Large intestine (tissue), 3 donors: ENCODE measurements at regions not wholly inside any gene's neighbourhood (a gene's known extent, or its start where the extent isn't known, plus 50 kb on each side); places are given as distances from the start of the nearest gene placed in this dataset.

ENCODE experiments used
- DNase-seq, 2 donors: peaks; one replicate each; pipeline versions ENCODE4 v3.0.0 to v3.0.0-alpha.2; 2013
- H3K27ac ChIP-seq: one replicate; pipeline ENCODE4 v1.5.1; 2013; ENCODE audit warnings: low read length
- H3K27me3 ChIP-seq: 2 replicates; pipeline ENCODE4 v1.6.1; 2013; ENCODE audit warnings: low read length; ENCODE audit not compliant: control insufficient read depth, insufficient read depth
- H3K36me3 ChIP-seq: 2 replicates; pipeline ENCODE4 v1.6.1; 2013; ENCODE audit warnings: low read length; ENCODE audit not compliant: control insufficient read depth, insufficient read depth
- H3K4me1 ChIP-seq: one replicate; pipeline ENCODE4 v1.6.1; 2013; ENCODE audit warnings: low read length; ENCODE audit not compliant: control insufficient read depth, insufficient read depth
- H3K4me3 ChIP-seq: one replicate; pipeline ENCODE4 v1.5.1; 2013; ENCODE audit warnings: low read length
- H3K9me3 ChIP-seq: one replicate; pipeline ENCODE4 v1.6.1; 2013; ENCODE audit warnings: mild to moderate bottlenecking, low read depth, low read length, moderate library complexity; ENCODE audit not compliant: control insufficient read depth
- WGBS: methylation state at CpG from one replicate; pipeline ENCODE4 v1.1.5; 2013; ENCODE audit warnings: low lambda C conversion rate; ENCODE audit not compliant: insufficient coverage; 5-methylcytosine and 5-hydroxymethylcytosine counted together

DNA sequence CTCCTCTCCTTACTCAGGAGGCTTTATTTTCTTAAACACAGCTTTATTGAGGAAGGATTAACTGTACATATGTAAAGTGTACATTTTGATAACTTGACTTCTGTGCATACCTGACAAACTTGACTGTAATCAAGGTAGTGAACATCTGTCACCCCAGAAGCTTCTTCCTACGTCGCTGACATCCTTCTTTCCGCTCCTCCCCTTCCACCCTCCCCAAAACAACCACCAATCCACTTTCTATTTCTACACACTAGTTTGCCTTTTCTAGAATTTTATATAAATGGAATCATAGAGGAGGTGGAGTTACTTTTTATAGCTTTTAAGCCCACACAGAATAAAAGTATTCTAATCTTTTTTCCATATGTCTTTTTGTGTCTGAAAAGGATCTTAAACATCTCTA lies 225.2 kb upstream of the RBFOX1 start:
- no peak for DNase-seq
- Histone ChIP-seq H3K27ac (no peak overlapping the region), H3K36me3 (no peaks in the 10 kb centered on the region), H3K27me3 (no peaks in the 10 kb centered on the region), H3K4me3 (no peak overlapping the region), H3K9me3 (no peaks in the 10 kb centered on the region), H3K4me1 (no peaks in the 10 kb centered on the region)
- no CpG with 5 or more reads among the region's 3 CpGs for WGBS

- no peak for DNase-seq
- no peak overlapping the region for H3K4me3 ChIP-seq
- 69% methylated on average over 2 of the region's 3 CpGs for WGBS
- no peaks in the 10 kb centered on the region for H3K9me3 ChIP-seq
- no peak overlapping the region for H3K27ac ChIP-seq
- no peaks in the 10 kb centered on the region for H3K36me3 ChIP-seq
- H3K4me1 ChIP-seq = no peaks in the 10 kb centered on the region
- no peaks in the 10 kb centered on the region for H3K27me3 ChIP-seq
These were observed 229.6 kb upstream of the RBFOX1 start for GRCh38 chr16:7103056-7103455.

DNA sequence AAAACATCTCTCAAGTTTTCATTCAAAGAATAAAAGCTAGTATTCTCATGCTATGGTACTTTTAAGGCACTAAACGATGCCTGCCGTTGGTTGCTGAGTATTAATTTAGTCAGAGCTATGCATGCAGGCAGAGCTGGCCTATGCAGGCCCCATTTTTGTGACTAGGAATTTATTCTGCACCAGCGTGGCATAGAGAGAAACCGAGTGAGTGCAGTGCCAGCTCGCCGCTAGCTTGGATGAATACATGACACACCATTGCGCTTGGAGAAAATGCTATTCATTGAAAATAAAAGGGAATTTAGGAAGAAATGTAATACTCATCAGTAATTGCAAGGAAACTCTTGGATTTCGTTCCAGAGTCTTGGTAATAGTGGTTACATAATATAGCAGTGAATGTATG lies 231.6 kb upstream of the RBFOX1 start:
- DNase-seq = no peak
- no peak overlapping the region for H3K4me3 ChIP-seq
- no peaks in the 10 kb centered on the region for H3K4me1 ChIP-seq
- no peaks in the 10 kb centered on the region for H3K9me3 ChIP-seq
- no peaks in the 10 kb centered on the region for H3K36me3 ChIP-seq
- no peaks in the 10 kb centered on the region for H3K27me3 ChIP-seq
- WGBS = 89% methylated on average over 5 of the region's 8 CpGs
- no peak overlapping the region for H3K27ac ChIP-seq

DNA sequence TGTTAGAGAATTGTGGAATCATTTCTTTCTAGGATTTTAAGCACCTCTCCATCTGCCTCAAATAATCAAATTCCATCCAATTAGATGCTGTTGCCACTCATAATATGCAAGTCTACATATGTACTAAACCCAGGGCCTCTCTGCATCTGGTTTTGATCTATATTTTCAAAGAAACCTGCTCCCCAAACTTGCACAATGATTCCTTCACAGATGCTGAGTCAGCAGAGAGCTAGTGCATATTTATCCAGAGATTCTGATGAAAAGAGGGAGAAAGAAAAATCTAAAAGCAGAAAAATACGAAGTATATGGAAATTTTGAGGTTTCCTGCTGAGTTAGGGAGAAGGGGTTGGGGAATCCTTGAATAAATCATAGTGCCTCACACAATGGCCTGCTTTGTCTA lies 235.1 kb upstream of the RBFOX1 start:
- Histone ChIP-seq H3K4me3 (no peak overlapping the region), H3K27ac (no peak overlapping the region), H3K9me3 (no peaks in the 10 kb centered on the region), H3K36me3 (no peaks in the 10 kb centered on the region), H3K4me1 (no peaks in the 10 kb centered on the region), H3K27me3 (no peaks in the 10 kb centered on the region)
- no peak for DNase-seq
- WGBS = 46% methylated on average over 1 of the region's 1 CpG

GRCh38 chr16:7093511-7093910 lies 239.1 kb upstream of the RBFOX1 start:
- Histone ChIP-seq H3K4me3 (no peak overlapping the region), H3K36me3 (no peaks in the 10 kb centered on the region), H3K27ac (no peak overlapping the region), H3K9me3 (no peaks in the 10 kb centered on the region), H3K27me3 (peaks cover 3% of the 10 kb centered on the region), H3K4me1 (no peaks in the 10 kb centered on the region)
- no peak for DNase-seq
- WGBS = 89% methylated on average over 3 of the region's 4 CpGs

DNA sequence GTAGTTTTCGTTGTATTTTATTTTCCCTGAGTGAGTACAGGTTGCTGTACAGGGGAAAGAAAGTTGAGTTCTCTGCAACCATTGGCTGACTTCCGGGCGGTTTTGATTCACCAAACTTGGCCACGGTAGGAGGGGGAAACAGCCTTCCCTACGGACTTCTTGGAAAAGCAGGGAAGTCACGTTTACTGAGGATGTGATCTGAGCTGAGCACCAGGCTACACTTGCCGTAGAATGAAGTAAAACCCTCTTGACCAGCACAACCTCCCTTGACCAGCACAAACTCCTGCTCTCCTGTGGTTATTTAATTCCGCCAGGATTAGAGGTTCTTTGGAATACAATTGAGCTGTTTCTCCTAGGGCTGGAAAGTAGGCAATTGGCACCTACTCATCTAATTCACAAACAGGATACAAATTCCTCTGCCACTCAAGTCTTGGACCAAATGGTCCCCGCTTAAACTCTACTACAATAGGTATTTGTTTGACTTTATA lies 242.0 kb upstream of the RBFOX1 start:
- Histone ChIP-seq H3K4me3 (no peak overlapping the region), H3K4me1 (no peaks in the 10 kb centered on the region), H3K9me3 (no peaks in the 10 kb centered on the region), H3K36me3 (no peaks in the 10 kb centered on the region), H3K27me3 (peaks cover 6% of the 10 kb centered on the region), H3K27ac (no peak overlapping the region)
- no peak for DNase-seq
- 63% methylated on average over 2 of the region's 9 CpGs for WGBS

DNA sequence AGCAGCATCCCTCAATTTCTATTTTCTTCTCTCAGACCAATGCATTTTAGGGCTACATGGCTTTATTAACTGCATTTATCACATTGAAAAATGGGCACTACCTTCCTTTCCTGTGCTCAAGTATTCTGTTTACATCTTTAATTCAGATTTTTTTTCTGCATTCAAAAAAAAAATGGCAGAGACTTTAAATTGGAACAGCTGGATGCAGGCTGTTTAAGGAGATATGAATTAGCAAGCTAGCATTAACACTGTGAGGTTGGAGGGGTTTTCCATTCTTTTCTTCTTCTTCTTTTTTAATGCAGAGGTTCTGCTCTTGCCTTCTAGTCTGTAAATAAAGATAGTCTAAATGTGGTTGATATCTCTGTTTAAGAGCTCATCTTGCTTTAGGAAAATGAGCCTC lies 242.9 kb upstream of the RBFOX1 start:
- Histone ChIP-seq H3K9me3 (no peaks in the 10 kb centered on the region), H3K4me1 (no peaks in the 10 kb centered on the region), H3K36me3 (no peaks in the 10 kb centered on the region), H3K27ac (no peak overlapping the region), H3K27me3 (peaks cover 6% of the 10 kb centered on the region), H3K4me3 (no peak overlapping the region)
- no peak for DNase-seq

DNA sequence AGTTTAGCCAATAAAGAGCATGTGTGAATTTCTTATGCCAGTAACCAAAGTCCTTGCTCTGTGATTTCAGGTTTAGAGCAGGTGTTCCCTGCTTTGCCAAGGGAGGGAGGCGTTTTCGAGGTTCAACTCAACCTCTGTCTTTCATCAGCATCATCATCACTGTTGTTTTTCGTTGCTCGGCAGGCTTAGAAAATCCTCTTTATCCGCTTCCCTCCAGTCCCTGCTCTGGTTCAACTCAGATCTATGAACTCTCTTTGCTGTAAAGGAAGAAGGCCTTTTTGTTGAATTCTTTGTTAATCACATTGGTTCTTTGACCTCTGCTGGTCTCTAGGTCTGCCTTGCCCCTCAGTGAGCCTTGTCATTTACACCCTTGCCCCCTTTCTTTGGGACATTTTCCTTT lies 243.9 kb upstream of the RBFOX1 start:
- Histone ChIP-seq H3K9me3 (no peaks in the 10 kb centered on the region), H3K27ac (no peak overlapping the region), H3K4me1 (no peaks in the 10 kb centered on the region), H3K27me3 (peaks cover 6% of the 10 kb centered on the region), H3K4me3 (no peak overlapping the region), H3K36me3 (no peaks in the 10 kb centered on the region)
- no CpG with 5 or more reads among the region's 5 CpGs for WGBS
- no peak for DNase-seq

DNA sequence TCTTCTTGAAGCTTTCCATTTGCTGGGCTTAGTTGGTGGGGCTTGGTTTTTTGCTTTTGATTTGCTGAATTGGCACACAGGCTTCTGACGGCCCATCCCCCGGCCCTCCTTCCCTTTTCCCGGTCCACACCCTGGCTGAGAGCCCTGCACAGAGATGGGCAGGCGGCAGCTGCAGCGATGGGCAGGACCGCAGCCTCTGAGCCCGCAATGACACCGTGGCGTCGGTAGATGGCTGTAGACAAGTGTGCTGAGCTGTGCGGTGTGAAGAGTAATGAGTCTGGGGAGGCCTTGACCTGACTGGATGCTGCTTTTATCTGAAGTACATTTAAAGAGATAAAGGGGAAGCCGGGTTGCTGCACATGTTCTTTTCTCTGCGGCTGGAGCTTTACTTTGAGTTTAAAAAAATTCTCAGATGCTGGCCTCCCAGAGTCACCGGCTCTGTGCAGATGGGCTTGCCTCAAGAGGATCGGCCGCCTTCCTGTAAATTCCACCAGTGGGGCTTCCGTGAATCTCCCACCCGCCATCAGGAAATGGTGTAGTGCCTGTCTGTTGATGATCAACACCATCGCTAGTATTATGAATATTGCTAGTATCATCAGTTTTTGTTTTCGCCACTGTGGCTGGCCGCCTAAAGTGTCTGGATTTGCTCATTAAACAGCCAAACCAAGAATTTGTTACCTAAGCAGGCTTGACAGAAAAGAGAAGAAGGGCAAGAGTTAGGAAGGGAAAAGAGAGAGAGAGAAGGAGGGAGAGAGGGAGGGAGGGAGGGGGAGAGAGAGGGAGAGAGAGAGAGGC lies 245.6 kb upstream of the RBFOX1 start:
- peak; percentile 4 to 14 for DNase-seq
- H3K9me3 ChIP-seq = no peaks in the 10 kb centered on the region

GRCh38 chr16:7085776-7086175 lies 246.9 kb upstream of the RBFOX1 start:
- H3K27ac ChIP-seq = no peak overlapping the region
- DNase-seq = no peak
- H3K4me1 ChIP-seq = no peaks in the 10 kb centered on the region
- no peaks in the 10 kb centered on the region for H3K9me3 ChIP-seq
- H3K36me3 ChIP-seq = no peaks in the 10 kb centered on the region
- H3K27me3 ChIP-seq = peaks cover 6% of the 10 kb centered on the region
- no CpG with 5 or more reads among the region's 4 CpGs for WGBS
- H3K4me3 ChIP-seq = no peak overlapping the region

More for the DNA sequence above, 245.6 kb upstream of the RBFOX1 start:
- no peaks in the 10 kb centered on the region for H3K36me3 ChIP-seq
- no CpG with 5 or more reads among the region's 21 CpGs for WGBS
- H3K27me3 ChIP-seq = peaks cover 6% of the 10 kb centered on the region
- H3K4me3 ChIP-seq = no peak overlapping the region
- H3K27ac ChIP-seq = no peak overlapping the region
- H3K4me1 ChIP-seq = no peaks in the 10 kb centered on the region

GRCh38 chr16:7083096-7083495 lies 249.5 kb upstream of the RBFOX1 start:
- WGBS = no CpG with 5 or more reads among the region's 4 CpGs
- Histone ChIP-seq H3K9me3 (no peaks in the 10 kb centered on the region), H3K36me3 (no peaks in the 10 kb centered on the region), H3K4me1 (no peaks in the 10 kb centered on the region), H3K27me3 (peaks cover 4% of the 10 kb centered on the region), H3K27ac (no peak overlapping the region), H3K4me3 (no peak overlapping the region)
- peak; percentile 2 to 8 for DNase-seq
